ENCODE measurements at regions not wholly inside any gene's neighbourhood (a gene's known extent, or its start where the extent isn't known, plus 50 kb on each side); places are given as distances from the start of the nearest gene placed in this dataset.

DNA sequence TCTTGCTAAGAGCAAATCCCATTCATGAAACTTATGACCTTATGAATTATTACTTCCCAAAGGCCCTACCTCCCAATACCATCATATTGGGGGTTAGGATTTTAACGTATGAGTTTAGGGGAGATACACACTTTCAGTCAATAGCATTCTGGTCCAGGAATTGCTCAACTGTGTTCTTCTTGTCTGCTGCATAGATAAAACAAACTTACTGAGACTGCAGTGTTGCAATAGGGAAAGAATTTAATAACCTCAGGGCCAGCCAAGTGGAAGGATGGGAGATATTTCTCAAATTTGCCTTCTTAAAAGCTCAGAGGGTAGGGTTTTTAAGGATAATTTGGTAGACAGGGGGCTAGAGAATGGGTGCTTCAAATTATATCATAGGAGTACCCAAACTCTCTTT lies 625.8 kb downstream of the OTOL1 start:
- no peaks in the 10 kb centered on the region for H3K36me3 ChIP-seq (ENCODE audit: insufficient read depth, low read length)
- no peak overlapping the region for H3K27ac ChIP-seq (ENCODE audit: low read depth in 1 of 2, low read length in 2 of 2)
- DNase-seq (no peak), ATAC-seq (ENCODE audit: poor library complexity) (no peak)
- TF ChIP-seq, protein P1, sequence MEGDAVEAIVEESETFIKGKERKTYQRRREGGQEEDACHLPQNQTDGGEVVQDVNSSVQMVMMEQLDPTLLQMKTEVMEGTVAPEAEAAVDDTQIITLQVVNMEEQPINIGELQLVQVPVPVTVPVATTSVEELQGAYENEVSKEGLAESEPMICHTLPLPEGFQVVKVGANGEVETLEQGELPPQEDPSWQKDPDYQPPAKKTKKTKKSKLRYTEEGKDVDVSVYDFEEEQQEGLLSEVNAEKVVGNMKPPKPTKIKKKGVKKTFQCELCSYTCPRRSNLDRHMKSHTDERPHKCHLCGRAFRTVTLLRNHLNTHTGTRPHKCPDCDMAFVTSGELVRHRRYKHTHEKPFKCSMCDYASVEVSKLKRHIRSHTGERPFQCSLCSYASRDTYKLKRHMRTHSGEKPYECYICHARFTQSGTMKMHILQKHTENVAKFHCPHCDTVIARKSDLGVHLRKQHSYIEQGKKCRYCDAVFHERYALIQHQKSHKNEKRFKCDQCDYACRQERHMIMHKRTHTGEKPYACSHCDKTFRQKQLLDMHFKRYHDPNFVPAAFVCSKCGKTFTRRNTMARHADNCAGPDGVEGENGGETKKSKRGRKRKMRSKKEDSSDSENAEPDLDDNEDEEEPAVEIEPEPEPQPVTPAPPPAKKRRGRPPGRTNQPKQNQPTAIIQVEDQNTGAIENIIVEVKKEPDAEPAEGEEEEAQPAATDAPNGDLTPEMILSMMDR (IDR thresholded peaks at IDR 0.05): no peak
- ChIA-PET CTCF (no interaction called here), POLR2A (no interaction called here)
- H3K27me3 ChIP-seq (ENCODE audit: control insufficient read depth in 1 of 2, insufficient read depth in 2 of 2, low read length in 2 of 2): no peaks in the 10 kb centered on the region
- Mint-ChIP-seq H3K27ac (no peak overlapping the region), H3K36me3 (ENCODE audit: low read depth) (no peaks in the 10 kb centered on the region), H3K4me3 (no peak overlapping the region), H3K27me3 (no peaks in the 10 kb centered on the region), H3K4me1 (ENCODE audit: low read depth) (no peaks in the 10 kb centered on the region), H3K9me3 (peaks cover 3% of the 10 kb centered on the region)
- intact Hi-C loops (cut with DNase I, micrococcal nuclease): no loop called here
- H3K4me1 ChIP-seq (ENCODE audit: insufficient read depth, low read length): no peaks in the 10 kb centered on the region
- peaks cover 0 to 5% of the 10 kb centered on the region in 2 experiments for H3K9me3 ChIP-seq (ENCODE audit: control insufficient read depth in 1 of 2, insufficient read depth in 1 of 2, low read length in 2 of 2)
- H3K4me3 ChIP-seq (ENCODE audit: low read length): no peak overlapping the region

DNA sequence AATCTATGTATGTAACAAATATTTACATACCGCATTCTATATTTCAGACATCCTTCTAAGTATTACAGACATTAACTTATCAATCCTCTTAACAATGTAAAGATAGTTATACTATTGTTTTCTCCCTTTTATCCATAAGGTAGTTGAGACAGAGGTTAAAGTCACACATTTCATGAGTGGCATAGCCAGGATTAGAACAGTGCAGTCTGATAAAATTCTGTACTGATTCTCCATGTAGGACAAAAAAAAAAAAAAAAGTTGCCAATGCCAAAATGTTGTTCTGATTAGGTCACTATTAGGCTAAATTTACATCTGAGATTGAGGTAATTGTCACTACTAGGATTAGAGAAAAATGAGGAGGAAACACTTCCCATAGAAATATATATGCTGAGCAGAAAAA lies 629.2 kb downstream of the OTOL1 start:
- no peaks in the 10 kb centered on the region for H3K27me3 ChIP-seq (ENCODE audit: control insufficient read depth in 1 of 2, insufficient read depth in 2 of 2, low read length in 2 of 2)
- DNase-seq: no peak
- Mint-ChIP-seq H3K27ac (no peak overlapping the region), H3K27me3 (no peaks in the 10 kb centered on the region), H3K36me3 (ENCODE audit: low read depth) (no peaks in the 10 kb centered on the region), H3K9me3 (peaks cover 3% of the 10 kb centered on the region), H3K4me1 (ENCODE audit: low read depth) (no peaks in the 10 kb centered on the region), H3K4me3 (no peak overlapping the region)
- peaks cover 0 to 5% of the 10 kb centered on the region in 2 experiments for H3K9me3 ChIP-seq (ENCODE audit: control insufficient read depth in 1 of 2, insufficient read depth in 1 of 2, low read length in 2 of 2)
- H3K4me1 ChIP-seq (ENCODE audit: insufficient read depth, low read length): no peaks in the 10 kb centered on the region
- H3K27ac ChIP-seq (ENCODE audit: low read depth in 1 of 2, low read length in 2 of 2): no peak overlapping the region
- intact Hi-C loops (cut with DNase I, micrococcal nuclease): no loop called here
- H3K4me3 ChIP-seq (ENCODE audit: low read length): no peak overlapping the region
- ChIA-PET POLR2A (no interaction called here), CTCF (no interaction called here)
- H3K36me3 ChIP-seq (ENCODE audit: insufficient read depth, low read length): no peaks in the 10 kb centered on the region
- no peak for ATAC-seq (ENCODE audit: poor library complexity)
- TF ChIP-seq, protein P1 (IDR thresholded peaks at IDR 0.05): no peak

DNA sequence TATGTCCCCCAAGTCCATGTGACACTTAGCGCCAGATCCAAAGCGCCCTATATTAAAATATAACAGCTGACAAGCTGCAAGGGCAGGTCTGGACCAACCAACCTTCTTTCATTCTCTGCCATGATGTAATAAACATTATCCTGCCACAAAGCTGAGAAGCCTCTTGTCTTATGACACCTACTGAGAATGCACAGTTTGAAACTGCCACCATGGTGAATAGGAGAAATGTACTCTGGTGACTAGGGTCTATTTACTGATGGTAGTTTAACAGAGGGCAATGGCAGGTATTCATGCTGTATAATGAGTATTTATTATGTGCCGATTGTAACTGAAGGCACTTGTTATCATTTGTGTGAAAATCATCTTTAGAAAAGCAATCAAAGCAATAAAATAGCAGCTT lies 634.0 kb downstream of the OTOL1 start:
- H3K27me3 Mint-ChIP-seq: no peaks in the 10 kb centered on the region
- H3K27ac Mint-ChIP-seq: no peak overlapping the region
- Histone ChIP-seq H3K4me1 (ENCODE audit: insufficient read depth, low read length) (no peaks in the 10 kb centered on the region), H3K27me3 (ENCODE audit: control insufficient read depth in 1 of 2, insufficient read depth in 2 of 2, low read length in 2 of 2) (no peaks in the 10 kb centered on the region), H3K4me3 (ENCODE audit: low read length) (no peak overlapping the region), H3K27ac (ENCODE audit: low read depth in 1 of 2, low read length in 2 of 2) (no peak overlapping the region), H3K36me3 (ENCODE audit: insufficient read depth, low read length) (no peaks in the 10 kb centered on the region), H3K9me3 (ENCODE audit: control insufficient read depth in 1 of 2, insufficient read depth in 1 of 2, low read length in 2 of 2) (no peaks in the 10 kb centered on the region)
- peaks cover 7% of the 10 kb centered on the region for H3K4me1 Mint-ChIP-seq (ENCODE audit: low read depth)
- intact Hi-C loops (cut with DNase I, micrococcal nuclease): no loop called here
- TF ChIP-seq, protein P1 (IDR thresholded peaks at IDR 0.05): no peak
- no peaks in the 10 kb centered on the region for H3K36me3 Mint-ChIP-seq (ENCODE audit: low read depth)
- ChIA-PET POLR2A (no interaction called here), CTCF (no interaction called here)
- H3K9me3 Mint-ChIP-seq: no peaks in the 10 kb centered on the region
- H3K4me3 Mint-ChIP-seq: no peak overlapping the region
- no peak for ATAC-seq (ENCODE audit: poor library complexity)
- DNase-seq: no peak

All from CD4-positive, alpha-beta T cell (primary cell).